HG02678 (cell line): ENCODE measurements at regions not wholly inside any gene's neighbourhood (a gene's known extent, or its start where the extent isn't known, plus 50 kb on each side); places are given as distances from the start of the nearest gene placed in this dataset.
"Not testable (repeated sequence)": the region's sequence is repeated elsewhere in the genome, so short reads cannot be mapped to it uniquely, and the experiment has no call there.

Experiments used
- ATAC-seq: cut with Tn5 transposase; IDR thresholded peaks from one replicate; pipeline ENCODE4 v1.9.1; 2021; ENCODE audit warnings: mild to moderate bottlenecking, moderate library complexity; ENCODE audit not compliant: unreplicated experiment

GRCh38 chr1:230558324-230558723 lies 84.0 kb upstream of the COG2 start:
- ATAC-seq, result no peak

- no peak for ATAC-seq
Measured at GRCh38 chr1:230556453-230556852, 85.8 kb upstream of the COG2 start.

GRCh38 chr1:230555814-230556213 lies 86.5 kb upstream of the COG2 start:
- no peak for ATAC-seq

GRCh38 chr1:230552880-230553279 lies 89.4 kb upstream of the COG2 start:
- ATAC-seq, result no peak

GRCh38 chr1:230550945-230551344 lies 91.3 kb upstream of the COG2 start:
- not testable (repeated sequence) for ATAC-seq

GRCh38 chr1:230550428-230550827 lies 91.9 kb upstream of the COG2 start:
- ATAC-seq, result no peak

GRCh38 chr1:230549625-230550024 lies 92.7 kb upstream of the COG2 start:
- ATAC-seq, result no peak

GRCh38 chr1:230548997-230549396 lies 93.3 kb upstream of the COG2 start:
- ATAC-seq, result no peak

- ATAC-seq, result no peak
Measured at GRCh38 chr1:230548357-230548756, 93.9 kb upstream of the COG2 start.

GRCh38 chr1:230545181-230545580 lies 97.1 kb upstream of the COG2 start:
- no peak for ATAC-seq

- no peak for ATAC-seq
Measured at GRCh38 chr1:230544758-230545157, 97.5 kb upstream of the COG2 start.

- no peak for ATAC-seq
Measured at GRCh38 chr1:230543085-230543484, 99.2 kb upstream of the COG2 start.

- ATAC-seq, result no peak
Measured at GRCh38 chr1:230542681-230543080, 99.6 kb upstream of the COG2 start.

GRCh38 chr1:230542054-230542453 lies 100.2 kb upstream of the COG2 start:
- ATAC-seq, result no peak

- ATAC-seq, result no peak
Measured at GRCh38 chr1:230541306-230541705, 101.0 kb upstream of the COG2 start.

GRCh38 chr1:230540421-230541155 lies 101.7 kb upstream of the COG2 start:
- ATAC-seq, result no peak

- ATAC-seq, result no peak
Measured at GRCh38 chr1:230537456-230537855, 104.8 kb upstream of the COG2 start.

- ATAC-seq, result no peak
Measured at GRCh38 chr1:230536641-230537155, 105.6 kb upstream of the COG2 start.

- no peak for ATAC-seq
Measured at GRCh38 chr1:230534224-230534623, 108.1 kb upstream of the COG2 start.

- no peak for ATAC-seq
Measured at GRCh38 chr1:230531103-230531502, 105.0 kb upstream of the PGBD5 start.

- no peak for ATAC-seq
Measured at GRCh38 chr1:230519246-230519645, 93.1 kb upstream of the PGBD5 start.

- no peak for ATAC-seq
Measured at GRCh38 chr1:230518511-230518910, 92.4 kb upstream of the PGBD5 start.

GRCh38 chr1:230517786-230518185 lies 91.7 kb upstream of the PGBD5 start:
- ATAC-seq, result no peak
